HEK293 (cell line): ENCODE measurements at regions not wholly inside any gene's neighbourhood (a gene's known extent, or its start where the extent isn't known, plus 50 kb on each side); places are given as distances from the start of the nearest gene placed in this dataset.

ENCODE experiments used
- CTCF ChIP-seq: fragments of 450-650 bp; formaldehyde crosslinking; IDR thresholded peaks from 2 replicates; pipeline ENCODE4 v1.5.1; 2016; ENCODE audit warnings: missing biosample characterization, missing genetic modification characterization
- HOXA7 ChIP-seq: sonication (generic); formaldehyde crosslinking; IDR thresholded peaks from 2 replicates; pipeline ENCODE4 v1.8.1; 2022; ENCODE audit warnings: missing genetic modification reagents, borderline replicate concordance
- ZBTB7A ChIP-seq: fragments of 450-650 bp; formaldehyde crosslinking; IDR thresholded peaks from 2 replicates; pipeline ENCODE4 v1.5.1; 2016; ENCODE audit warnings: low read depth, missing biosample characterization, missing genetic modification characterization
- ZNF114 ChIP-seq: fragments of 450-650 bp; formaldehyde crosslinking; IDR thresholded peaks from 2 replicates; pipeline ENCODE4 v1.5.0; 2017; ENCODE audit warnings: missing biosample characterization, missing genetic modification characterization
- ZSCAN30 ChIP-seq: fragments of 450-650 bp; IDR thresholded peaks from 2 replicates; pipeline ENCODE4 v1.5.1; 2018; ENCODE audit warnings: missing biosample characterization, mild to moderate bottlenecking, missing genetic modification characterization, moderate library complexity

- TF ChIP-seq CTCF (tag by site-specific recombination) (no peak), HOXA7 (CRISPR knock-in tag) (no peak), ZBTB7A (tag by site-specific recombination) (no peak), ZSCAN30 (tag by site-specific recombination) (no peak), ZNF114 (tag by site-specific recombination) (no peak)
Measured at GRCh38 chr12:89838833-89839232, 130.2 kb upstream of the ATP2B1 start.
